Activated T-helper 1 cell treated with anti-CD3 and anti-CD28 coated beads, Interleukin-12 subunit alpha, Interleukin-12 subunit beta, Interleukin-2, Interleukin-4 antibody, amounts not matched to agents 30 ng/mL and 10 ng/mL and 1 ng/mL, durations not matched to agents 14 hours and 24 hours and 36 hours (primary cell): ENCODE measurements at regions not wholly inside any gene's neighbourhood (a gene's known extent, or its start where the extent isn't known, plus 50 kb on each side); places are given as distances from the start of the nearest gene placed in this dataset.

ENCODE experiments used
- DNase-seq: peaks from one replicate; pipeline ENCODE4 v3.0.0; 2021; ENCODE audit warnings: low spot score
- H3K27ac Mint-ChIP-seq: one replicate; pipeline ENCODE4 v1.8.0; 2021; ENCODE audit warnings: mild to moderate bottlenecking, mixed read lengths
- H3K27me3 Mint-ChIP-seq: one replicate; pipeline ENCODE4 v1.8.0; 2022; ENCODE audit warnings: mild to moderate bottlenecking, moderate library complexity, mixed read lengths; ENCODE audit not compliant: insufficient read depth
- H3K36me3 Mint-ChIP-seq: one replicate; pipeline ENCODE4 v1.8.0; 2021; ENCODE audit warnings: low read depth, mixed read lengths
- H3K4me1 Mint-ChIP-seq: one replicate; pipeline ENCODE4 v1.8.0; 2021; ENCODE audit warnings: low read depth, mixed read lengths
- H3K4me3 Mint-ChIP-seq: one replicate; pipeline ENCODE4 v1.8.0; 2021; ENCODE audit warnings: mild to moderate bottlenecking, moderate library complexity, mixed read lengths
- H3K9me3 Mint-ChIP-seq: one replicate; pipeline ENCODE4 v1.8.0; 2021; ENCODE audit warnings: mixed read lengths
- intact Hi-C: fragments of 100-400 bp; cut with micrococcal nuclease; formaldehyde crosslinking; loops from one replicate; pipeline ENCODE4 v1.15.1; 2024

DNA sequence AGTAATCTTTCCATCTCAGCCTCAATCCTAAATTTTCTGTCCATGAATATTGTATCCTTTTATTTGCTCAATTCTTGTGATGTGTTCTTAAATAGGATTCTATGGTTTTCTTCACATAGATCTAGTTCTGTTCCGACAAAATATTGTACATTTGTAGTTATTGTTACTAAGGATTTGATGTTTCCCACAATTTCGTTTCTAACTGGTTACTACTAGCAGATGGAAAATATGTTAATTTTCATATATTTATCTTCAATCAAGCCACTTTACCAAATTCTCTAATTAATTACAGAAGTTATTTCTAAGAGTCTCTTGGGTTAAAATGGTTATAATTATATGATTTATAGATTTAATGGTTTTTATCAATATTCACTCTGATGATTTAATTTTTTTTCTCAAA is 60.3 kb downstream of the SEC61B start:
- H3K4me1 Mint-ChIP-seq = peaks cover 9% of the 10 kb centered on the region
- no peaks in the 10 kb centered on the region for H3K9me3 Mint-ChIP-seq
- no peak for DNase-seq
- intact Hi-C loops = no loop called here
- H3K27ac Mint-ChIP-seq = no peak overlapping the region
- no peak overlapping the region for H3K4me3 Mint-ChIP-seq
- H3K36me3 Mint-ChIP-seq = no peaks in the 10 kb centered on the region
- peaks cover 32% of the 10 kb centered on the region for H3K27me3 Mint-ChIP-seq

DNA sequence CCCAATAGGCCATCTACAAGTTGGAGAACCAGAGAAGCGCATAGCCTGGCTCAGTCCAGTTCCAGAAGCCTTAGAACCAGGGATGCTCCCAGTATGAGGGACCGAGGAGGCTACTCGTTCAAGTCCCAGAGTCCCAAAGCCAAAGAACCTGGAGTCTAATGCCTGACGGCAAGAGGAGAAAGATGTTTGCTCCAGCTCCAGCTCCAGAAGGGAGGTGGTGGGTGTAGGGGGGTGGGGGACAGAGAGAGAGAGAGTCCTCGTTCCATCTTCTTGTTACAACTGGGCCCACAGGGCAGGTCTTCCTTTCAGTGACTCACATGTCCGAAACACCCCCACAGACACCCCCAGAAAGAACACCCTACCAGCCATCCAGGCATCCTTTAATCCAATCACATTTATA is 63.9 kb downstream of the SEC61B start:
- Mint-ChIP-seq H3K4me1 (peaks cover 9% of the 10 kb centered on the region), H3K9me3 (no peaks in the 10 kb centered on the region), H3K27ac (no peak overlapping the region), H3K27me3 (peaks cover 24% of the 10 kb centered on the region), H3K36me3 (no peaks in the 10 kb centered on the region), H3K4me3 (no peak overlapping the region)
- no peak for DNase-seq
- intact Hi-C loops = no loop called here

DNA sequence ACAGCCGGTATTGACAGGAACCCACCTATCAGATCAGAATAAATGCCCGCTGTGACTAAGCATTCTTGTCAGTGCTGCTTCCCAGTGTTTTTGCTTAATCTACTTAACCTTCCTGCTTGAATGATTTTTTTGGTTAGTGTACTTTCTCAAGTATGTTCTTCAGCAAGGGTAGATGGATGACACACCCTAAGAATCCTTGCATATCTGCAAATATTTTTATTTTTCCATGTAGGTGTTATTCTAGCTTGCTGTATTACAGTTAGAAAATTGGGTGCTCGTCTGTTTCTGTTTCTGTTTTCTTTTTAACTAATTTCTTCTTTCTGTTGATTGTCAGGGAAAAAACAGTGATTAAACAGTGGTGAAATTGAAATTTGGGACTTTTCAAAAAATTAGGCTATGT is 64.5 kb downstream of the SEC61B start:
- Mint-ChIP-seq H3K36me3 (no peaks in the 10 kb centered on the region), H3K27me3 (peaks cover 23% of the 10 kb centered on the region), H3K4me3 (no peak overlapping the region), H3K4me1 (peaks cover 9% of the 10 kb centered on the region), H3K9me3 (no peaks in the 10 kb centered on the region), H3K27ac (no peak overlapping the region)
- no peak for DNase-seq
- intact Hi-C loops = no loop called here

DNA sequence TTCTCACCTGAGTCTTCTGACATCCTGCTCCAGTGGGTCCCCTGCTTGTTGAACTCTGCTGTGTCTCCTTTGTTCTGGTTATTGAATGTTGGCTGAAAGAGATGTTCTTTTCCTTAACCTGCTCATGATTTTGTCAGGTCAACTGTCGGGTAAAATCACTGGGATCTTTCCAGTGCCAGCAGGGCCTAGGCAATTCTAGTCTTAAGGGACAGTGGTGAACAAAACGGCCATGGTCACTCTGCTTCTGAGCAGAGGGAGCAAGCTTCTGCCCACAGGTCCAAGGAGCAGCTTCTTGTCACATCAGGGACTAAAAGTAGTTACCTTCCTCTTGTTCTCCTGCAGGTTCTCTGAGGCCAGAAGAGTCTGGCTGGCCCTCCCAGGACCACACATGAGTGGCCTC is 65.6 kb downstream of the SEC61B start:
- DNase-seq = no peak
- Mint-ChIP-seq H3K4me1 (peaks cover 9% of the 10 kb centered on the region), H3K9me3 (no peaks in the 10 kb centered on the region), H3K27ac (no peak overlapping the region), H3K27me3 (peaks cover 23% of the 10 kb centered on the region), H3K4me3 (no peak overlapping the region), H3K36me3 (no peaks in the 10 kb centered on the region)
- intact Hi-C loops = no loop called here

DNA sequence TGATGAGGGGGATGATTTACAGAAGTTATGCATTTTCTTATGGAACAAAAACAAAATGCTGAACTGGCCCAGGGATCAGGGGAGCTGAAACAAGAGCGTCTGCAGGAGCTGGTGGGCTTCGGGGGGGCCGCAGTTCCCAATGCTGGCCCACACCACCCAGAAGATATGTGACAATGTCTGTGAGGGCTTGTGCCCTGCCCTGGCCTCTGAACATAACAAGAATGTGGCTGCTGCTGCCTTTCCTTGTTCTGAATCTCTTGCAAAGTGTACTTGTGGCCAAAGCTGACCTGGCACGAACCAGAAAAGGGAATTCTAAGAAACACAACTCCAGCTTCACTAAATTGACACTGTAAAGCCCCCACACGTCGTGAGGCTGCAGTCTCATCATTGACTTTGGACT is 66.7 kb downstream of the SEC61B start:
- Mint-ChIP-seq H3K4me3 (no peak overlapping the region), H3K9me3 (no peaks in the 10 kb centered on the region), H3K4me1 (peaks cover 9% of the 10 kb centered on the region), H3K36me3 (no peaks in the 10 kb centered on the region), H3K27ac (no peak overlapping the region), H3K27me3 (peaks cover 20% of the 10 kb centered on the region)
- no peak for DNase-seq
- intact Hi-C loops = no loop called here

DNA sequence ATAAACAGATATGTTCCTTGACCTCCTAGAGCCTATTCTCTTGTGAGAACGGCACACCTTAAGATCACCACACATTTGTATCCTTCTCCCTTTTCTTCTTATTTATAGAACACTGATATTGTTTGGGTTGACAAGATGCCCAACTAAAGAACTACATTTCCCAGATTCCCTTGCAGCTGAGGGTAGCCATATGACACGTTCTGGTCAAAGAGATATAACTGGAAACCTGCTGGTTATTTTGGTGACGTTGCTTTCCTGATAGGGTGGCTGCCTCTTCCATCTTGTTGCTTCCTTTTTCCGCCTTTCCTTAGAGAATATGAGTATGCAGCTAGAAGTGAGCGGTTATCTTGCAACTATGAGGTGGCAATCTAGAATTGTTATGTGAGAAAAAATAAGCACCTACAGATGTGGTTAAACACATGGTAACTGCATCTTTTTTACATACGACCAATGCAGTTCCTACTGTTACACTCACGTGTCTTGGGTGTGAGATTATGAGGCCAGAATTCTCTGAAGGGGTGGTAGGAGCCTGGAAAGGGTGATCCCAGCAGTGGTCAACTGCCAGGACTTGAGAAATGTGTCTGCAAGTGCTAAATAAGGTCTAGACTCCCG is 72.9 kb downstream of the SEC61B start:
- intact Hi-C loops = no loop called here
- Mint-ChIP-seq H3K4me3 (no peak overlapping the region), H3K9me3 (no peaks in the 10 kb centered on the region), H3K36me3 (no peaks in the 10 kb centered on the region), H3K27me3 (peaks cover 11% of the 10 kb centered on the region), H3K4me1 (no peaks in the 10 kb centered on the region), H3K27ac (no peak overlapping the region)
- no peak for DNase-seq

DNA sequence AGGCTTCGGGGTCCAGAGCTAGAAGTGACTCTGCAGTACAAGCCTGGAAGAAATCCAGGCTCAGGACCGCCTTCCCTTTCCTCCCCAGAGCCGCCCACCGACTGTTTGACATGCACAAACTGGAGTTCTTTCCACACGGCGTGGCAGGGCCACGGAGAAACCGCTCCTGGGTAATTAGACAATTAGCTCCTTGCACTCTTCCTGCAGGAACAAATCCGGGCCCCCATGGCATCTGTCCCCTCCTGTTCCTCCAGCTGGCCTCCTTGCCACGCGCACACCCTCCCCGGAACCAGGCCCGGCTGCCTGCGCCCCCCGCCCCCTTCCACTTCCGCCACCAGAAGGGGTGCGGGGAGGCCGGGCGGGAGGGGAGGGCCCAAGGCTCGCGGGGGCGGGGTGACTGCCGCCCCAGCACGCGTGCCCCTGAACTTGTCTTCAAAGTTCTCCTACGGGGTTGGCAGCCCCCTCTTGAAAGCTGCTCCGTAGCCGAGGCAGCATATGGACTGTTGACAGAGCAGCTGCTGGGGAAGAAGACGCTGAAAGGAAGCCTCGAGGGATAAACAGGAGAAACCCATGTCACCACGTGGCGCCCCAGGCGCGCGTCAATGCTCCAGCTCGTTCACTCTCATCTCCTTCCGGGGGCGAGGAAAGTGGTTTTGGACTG is 74.3 kb downstream of the SEC61B start:
- peaks cover 13% of the 10 kb centered on the region for H3K27me3 Mint-ChIP-seq
- no peaks in the 10 kb centered on the region for H3K4me1 Mint-ChIP-seq
- DNase-seq = no peak
- H3K36me3 Mint-ChIP-seq = no peaks in the 10 kb centered on the region
- H3K9me3 Mint-ChIP-seq = no peaks in the 10 kb centered on the region
- no peak overlapping the region for H3K27ac Mint-ChIP-seq
- no peak overlapping the region for H3K4me3 Mint-ChIP-seq
- intact Hi-C loops = no loop called here

DNA sequence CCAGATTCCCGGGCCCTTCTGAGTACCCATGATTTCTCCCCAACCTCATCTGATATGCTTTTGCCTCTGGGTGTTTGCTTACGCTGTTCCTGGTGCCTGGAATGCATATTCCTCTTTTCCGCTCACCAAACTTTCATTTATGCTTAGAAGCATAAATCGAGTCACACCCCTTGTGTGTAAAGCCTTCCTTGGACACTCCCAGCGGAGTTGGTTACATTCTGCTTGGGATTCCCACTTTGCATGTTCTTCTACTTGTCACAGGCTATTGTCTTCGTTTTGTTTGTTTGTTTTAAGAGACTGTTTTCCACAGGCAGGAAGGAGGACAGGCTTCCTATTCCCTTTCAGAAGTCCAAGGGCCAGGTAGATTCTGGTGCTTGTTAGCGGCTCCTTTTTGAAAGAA is 76.5 kb downstream of the SEC61B start:
- Mint-ChIP-seq H3K4me1 (peaks cover 5% of the 10 kb centered on the region), H3K36me3 (no peaks in the 10 kb centered on the region), H3K27ac (no peak overlapping the region), H3K27me3 (peaks cover 24% of the 10 kb centered on the region), H3K9me3 (no peaks in the 10 kb centered on the region), H3K4me3 (no peak overlapping the region)
- no peak for DNase-seq
- intact Hi-C loops = no loop called here

DNA sequence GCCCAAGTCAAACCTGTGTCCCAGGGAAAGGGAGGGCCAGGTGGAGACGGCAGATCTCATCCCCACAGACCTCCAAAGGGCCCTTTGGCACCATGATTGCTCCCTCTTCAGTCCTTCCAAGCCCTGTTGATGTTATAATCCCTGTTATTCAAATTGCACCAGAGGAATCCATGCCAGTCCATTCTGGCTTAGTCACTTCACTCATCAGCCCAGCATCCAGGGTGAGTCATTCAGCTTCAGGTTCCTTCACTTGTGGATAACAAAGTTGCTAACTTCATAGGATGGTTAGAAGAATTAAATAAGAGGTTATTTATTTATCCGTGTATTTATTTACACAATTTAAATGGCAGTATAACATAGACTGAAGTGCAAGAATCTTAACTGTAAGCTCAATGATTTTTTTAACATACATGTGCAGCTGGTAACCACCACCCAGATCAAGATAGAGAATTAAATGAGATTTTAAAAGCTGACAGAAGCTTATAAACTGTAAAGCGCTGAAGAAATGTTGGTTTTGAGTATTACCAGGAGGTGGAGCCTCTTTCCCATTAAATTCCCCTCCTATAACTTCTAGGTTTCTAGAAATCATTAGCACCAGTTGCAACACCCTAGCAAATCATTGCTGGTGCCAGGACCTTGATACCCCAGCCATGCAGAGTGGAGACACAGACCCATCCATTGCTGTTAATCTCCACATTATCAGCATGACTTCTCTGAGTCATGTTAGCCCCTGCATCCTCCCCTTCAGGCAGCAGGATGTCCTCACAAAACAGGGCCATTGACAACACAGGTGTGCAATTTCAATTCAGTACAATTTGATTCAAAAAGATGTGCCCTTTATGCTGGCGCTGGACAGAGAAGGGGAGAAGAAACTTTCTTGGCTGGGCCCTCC is 77.4 kb downstream of the SEC61B start:
- H3K4me1 Mint-ChIP-seq = peaks cover 5% of the 10 kb centered on the region
- H3K9me3 Mint-ChIP-seq = no peaks in the 10 kb centered on the region
- no peak overlapping the region for H3K27ac Mint-ChIP-seq
- no peaks in the 10 kb centered on the region for H3K36me3 Mint-ChIP-seq
- no peak for DNase-seq
- intact Hi-C loops = no loop called here
- peaks cover 23% of the 10 kb centered on the region for H3K27me3 Mint-ChIP-seq
- no peak overlapping the region for H3K4me3 Mint-ChIP-seq

DNA sequence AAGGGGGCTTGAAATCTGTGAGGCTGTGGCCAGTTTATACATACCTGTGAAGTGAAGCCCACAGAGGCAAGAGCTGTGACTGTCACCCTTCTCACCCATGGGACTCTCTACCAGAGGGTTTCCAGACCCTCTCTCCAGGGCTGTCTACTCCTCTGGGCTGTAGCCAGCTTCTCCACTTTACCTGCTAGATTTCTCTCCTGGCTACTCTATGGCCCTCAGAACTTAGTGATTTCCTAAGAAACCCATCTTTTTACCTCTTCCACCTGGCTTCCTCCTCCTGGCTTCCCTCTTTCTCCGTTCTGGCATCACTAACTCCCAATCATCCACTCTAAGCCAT is 78.0 kb downstream of the SEC61B start:
- Mint-ChIP-seq H3K9me3 (no peaks in the 10 kb centered on the region), H3K27me3 (peaks cover 20% of the 10 kb centered on the region), H3K36me3 (no peaks in the 10 kb centered on the region), H3K4me1 (peaks cover 5% of the 10 kb centered on the region), H3K27ac (no peak overlapping the region), H3K4me3 (no peak overlapping the region)
- DNase-seq = no peak
- intact Hi-C loops = no loop called here

DNA sequence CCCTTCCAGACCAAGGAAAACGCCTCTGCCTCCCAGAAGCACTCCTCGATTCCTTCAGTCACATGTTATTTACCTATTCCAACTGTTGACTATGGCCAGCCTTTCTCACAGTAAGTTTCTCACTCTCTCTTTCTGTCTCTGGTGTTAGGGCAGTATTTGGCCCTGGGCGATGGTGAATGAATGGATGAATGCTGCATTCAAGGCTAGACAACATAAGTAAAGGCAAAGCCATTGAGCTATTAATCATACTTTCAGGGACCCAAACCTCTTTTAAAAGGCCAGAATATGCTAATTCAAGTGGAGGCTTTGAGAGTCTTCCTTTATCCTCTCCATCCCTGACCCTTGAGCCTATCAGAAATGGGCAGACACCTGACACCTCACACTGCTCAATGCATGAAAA is 78.5 kb downstream of the SEC61B start:
- no peak for DNase-seq
- Mint-ChIP-seq H3K9me3 (no peaks in the 10 kb centered on the region), H3K27me3 (peaks cover 20% of the 10 kb centered on the region), H3K4me3 (no peak overlapping the region), H3K4me1 (peaks cover 5% of the 10 kb centered on the region), H3K36me3 (no peaks in the 10 kb centered on the region), H3K27ac (no peak overlapping the region)
- intact Hi-C loops = no loop called here

DNA sequence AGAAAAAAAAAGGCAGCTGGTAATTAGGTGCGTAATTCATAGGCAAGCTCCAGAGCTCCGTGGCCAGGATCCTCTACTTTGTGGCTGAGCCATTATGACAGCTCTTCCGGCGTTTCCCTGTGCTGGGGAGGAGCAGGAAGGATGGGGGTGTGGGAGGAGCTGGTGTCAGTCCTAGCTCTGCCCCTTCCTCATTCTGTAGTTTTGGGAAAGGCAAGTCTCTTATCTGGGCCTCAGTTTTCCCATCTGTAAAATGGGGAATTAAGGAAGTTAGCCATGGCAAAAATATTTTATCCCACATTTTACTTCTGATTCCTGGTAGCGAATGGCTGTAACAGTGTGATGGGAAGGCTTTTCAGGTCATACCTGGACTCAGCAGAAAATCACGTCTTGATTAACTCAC is 81.1 kb downstream of the SEC61B start:
- H3K4me1 Mint-ChIP-seq = peaks cover 5% of the 10 kb centered on the region
- H3K4me3 Mint-ChIP-seq = no peak overlapping the region
- H3K9me3 Mint-ChIP-seq = no peaks in the 10 kb centered on the region
- intact Hi-C loops = no loop called here
- no peak overlapping the region for H3K27ac Mint-ChIP-seq
- no peak for DNase-seq
- H3K27me3 Mint-ChIP-seq = peaks cover 19% of the 10 kb centered on the region
- H3K36me3 Mint-ChIP-seq = no peaks in the 10 kb centered on the region

DNA sequence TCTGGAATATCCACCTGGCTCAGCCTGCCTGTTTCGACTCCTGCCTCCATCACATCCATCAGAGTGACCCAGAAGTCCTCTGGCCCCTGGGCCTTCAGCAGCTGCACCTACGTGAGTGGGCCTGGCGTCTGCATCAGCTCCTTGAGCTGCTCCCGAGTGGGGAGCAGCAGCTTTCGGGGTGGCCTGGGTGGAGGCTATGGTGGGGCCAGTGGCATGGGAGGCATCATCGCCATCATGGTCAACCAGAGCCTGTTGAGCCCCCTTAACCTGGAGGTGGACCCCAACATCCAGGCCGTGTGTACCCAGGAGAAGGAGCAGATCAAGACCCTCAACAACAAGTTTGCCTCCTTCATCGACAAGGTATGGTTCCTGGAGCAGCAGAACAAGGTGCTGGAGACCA is 83.0 kb downstream of the SEC61B start:
- Mint-ChIP-seq H3K9me3 (no peaks in the 10 kb centered on the region), H3K4me3 (no peak overlapping the region), H3K4me1 (peaks cover 5% of the 10 kb centered on the region), H3K27ac (no peak overlapping the region), H3K36me3 (no peaks in the 10 kb centered on the region), H3K27me3 (peaks cover 19% of the 10 kb centered on the region)
- intact Hi-C loops = no loop called here
- no peak for DNase-seq
